ENCODE measurements at regions not wholly inside any gene's neighbourhood (a gene's known extent, or its start where the extent isn't known, plus 50 kb on each side); places are given as distances from the start of the nearest gene placed in this dataset.
A peak's percentile ranks its signal among the peaks of the same experiment; 100 is the strongest.

GRCh38 chr3:24640330-24640877 is 145.8 kb upstream of the THRB start:
- Histone ChIP-seq H3K4me3 (no peak overlapping the region), H3K36me3 (ENCODE audit: low read depth, missing control alignments) (no peaks in the 10 kb centered on the region), H3K27me3 (no peaks in the 10 kb centered on the region), H3K27ac (no peak overlapping the region), H3K4me1 (no peaks in the 10 kb centered on the region), H3K9me3 (no peaks in the 10 kb centered on the region)
- intact Hi-C loops (cut with DNase I; ENCODE audit: low total_unique reads): no loop called here
- 59 to 68% methylated on average over 3 of the region's 3 CpGs for WGBS, 2 donors
- TF ChIP-seq CTCF (IDR thresholded peaks at IDR 0.05) (peak in 1 of 3 experiments; percentile 7), POLR2A (IDR thresholded peaks at IDR 0.05) (no peak)
- no peak for DNase-seq

DNA sequence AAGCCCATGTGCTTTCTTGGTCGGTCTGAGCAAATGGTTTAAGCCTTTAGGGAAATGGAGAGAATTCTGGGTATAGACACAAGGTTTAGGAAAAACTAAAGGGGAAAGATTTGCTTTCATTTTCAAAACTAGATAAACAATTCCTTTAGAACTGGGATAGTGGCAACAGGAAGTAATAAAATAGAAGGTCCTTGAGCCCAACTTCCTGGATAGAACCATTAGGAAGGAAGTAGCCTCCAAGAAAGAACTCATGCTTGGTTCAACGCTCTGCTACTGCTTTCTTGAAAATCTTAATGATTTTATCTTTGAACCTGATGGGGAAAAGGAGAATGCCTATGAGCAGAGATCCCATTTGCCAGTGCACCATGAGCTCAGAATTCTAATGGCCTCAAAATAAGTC is 147.0 kb upstream of the THRB start:
- Histone ChIP-seq H3K27ac (no peak overlapping the region), H3K9me3 (no peaks in the 10 kb centered on the region), H3K4me1 (no peaks in the 10 kb centered on the region), H3K4me3 (no peak overlapping the region), H3K36me3 (ENCODE audit: low read depth, missing control alignments) (no peaks in the 10 kb centered on the region), H3K27me3 (no peaks in the 10 kb centered on the region)
- TF ChIP-seq POLR2A (IDR thresholded peaks at IDR 0.05) (no peak), CTCF (IDR thresholded peaks at IDR 0.05) (no peak)
- no peak for DNase-seq
- intact Hi-C loops (cut with DNase I; ENCODE audit: low total_unique reads): no loop called here
- 65 to 69% methylated on average over 2 of the region's 2 CpGs for WGBS, 2 donors

DNA sequence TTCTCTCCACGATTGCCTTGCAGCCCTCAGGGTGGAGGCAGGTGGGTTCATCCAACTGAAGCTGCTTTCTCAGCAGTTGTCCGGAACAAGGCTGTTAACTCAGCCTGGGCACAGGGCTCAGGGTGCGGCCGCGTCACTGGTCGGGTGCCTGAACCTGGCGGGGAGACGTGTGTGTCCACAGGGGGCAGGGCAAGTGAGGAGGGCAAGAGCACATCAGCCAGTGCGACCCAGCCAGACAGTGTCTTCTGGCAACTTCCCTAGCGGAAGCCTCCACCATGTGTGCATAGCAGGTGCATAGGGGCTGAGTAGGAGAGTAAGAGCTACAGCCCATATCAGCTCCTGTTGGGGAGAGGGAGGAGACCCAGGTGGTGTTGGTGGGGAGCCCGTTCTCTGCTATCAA is 150.4 kb upstream of the THRB start:
- H3K36me3 ChIP-seq (ENCODE audit: low read depth, missing control alignments): no peaks in the 10 kb centered on the region
- no peak for TF ChIP-seq POLR2A (IDR thresholded peaks at IDR 0.05)
- no peak for TF ChIP-seq CTCF (IDR thresholded peaks at IDR 0.05)
- no peaks in the 10 kb centered on the region for H3K9me3 ChIP-seq
- 35 to 65% methylated on average over 9 to 11 of the region's 11 CpGs for WGBS, 2 donors
- no peaks in the 10 kb centered on the region for H3K4me1 ChIP-seq
- DNase-seq: no peak
- no peaks in the 10 kb centered on the region for H3K27me3 ChIP-seq
- H3K27ac ChIP-seq: no peak overlapping the region
- H3K4me3 ChIP-seq: no peak overlapping the region
- intact Hi-C loops (cut with DNase I; ENCODE audit: low total_unique reads): no loop called here

DNA sequence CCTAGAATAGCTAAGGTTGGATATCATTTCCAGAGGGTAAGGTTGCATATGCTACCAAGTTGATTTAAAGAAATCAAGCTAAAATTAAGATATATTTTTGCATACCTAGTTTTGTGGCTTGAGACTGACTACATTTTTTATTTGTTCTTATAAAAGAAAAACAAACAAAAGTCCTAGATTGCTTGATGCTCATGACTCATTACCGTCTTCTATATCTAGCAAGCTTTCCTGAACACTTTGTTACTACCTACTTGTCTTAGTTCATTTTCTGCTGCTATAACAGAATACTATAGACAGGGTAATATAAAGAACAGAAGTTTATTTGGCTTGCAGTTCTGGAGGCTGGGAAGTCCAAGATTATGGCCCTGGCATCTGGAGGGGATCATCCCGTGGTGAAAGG is 152.1 kb upstream of the THRB start:
- Histone ChIP-seq H3K27ac (no peak overlapping the region), H3K4me1 (no peaks in the 10 kb centered on the region), H3K27me3 (no peaks in the 10 kb centered on the region), H3K9me3 (no peaks in the 10 kb centered on the region), H3K36me3 (ENCODE audit: low read depth, missing control alignments) (no peaks in the 10 kb centered on the region), H3K4me3 (no peak overlapping the region)
- TF ChIP-seq POLR2A (IDR thresholded peaks at IDR 0.05) (no peak), CTCF (IDR thresholded peaks at IDR 0.05) (no peak)
- intact Hi-C loops (cut with DNase I; ENCODE audit: low total_unique reads): no loop called here
- WGBS, 2 donors: 78 to 86% methylated on average over 2 of the region's 2 CpGs
- DNase-seq: no peak

DNA sequence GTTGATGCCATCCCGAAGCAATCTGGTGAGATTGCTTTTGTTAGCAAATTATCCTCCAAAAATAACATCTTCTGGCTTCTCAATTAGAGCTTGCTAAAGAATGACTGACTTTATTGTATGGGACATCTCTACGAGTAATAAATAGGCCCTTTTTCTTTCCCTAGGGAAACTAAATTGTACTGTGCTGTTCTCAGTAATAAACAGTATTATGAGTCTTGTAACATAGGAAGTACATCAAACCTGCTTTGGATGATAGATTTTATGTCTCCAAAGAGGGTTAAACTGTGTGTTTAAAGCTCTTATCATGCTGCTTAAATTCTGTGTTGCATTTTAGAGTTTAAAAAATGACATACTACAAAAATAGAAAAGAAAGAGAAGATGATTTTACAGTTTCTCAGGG is 153.4 kb upstream of the THRB start:
- TF ChIP-seq POLR2A (IDR thresholded peaks at IDR 0.05) (no peak), CTCF (IDR thresholded peaks at IDR 0.05) (no peak)
- Histone ChIP-seq H3K36me3 (ENCODE audit: low read depth, missing control alignments) (no peaks in the 10 kb centered on the region), H3K27me3 (no peaks in the 10 kb centered on the region), H3K9me3 (no peaks in the 10 kb centered on the region), H3K4me1 (no peaks in the 10 kb centered on the region), H3K27ac (no peak overlapping the region), H3K4me3 (no peak overlapping the region)
- 57 to 73% methylated on average over 2 of the region's 2 CpGs for WGBS, 2 donors
- intact Hi-C loops (cut with DNase I; ENCODE audit: low total_unique reads): no loop called here
- DNase-seq: no peak

Measured in testis (tissue), 2 donors.